Activated CD8-positive, alpha-beta memory T cell treated with anti-CD3 and anti-CD28 coated beads, Interleukin-2, amount 10 ng/mL, durations not matched to agents 7 days and 5 days (primary cell): ENCODE measurements at regions not wholly inside any gene's neighbourhood (a gene's known extent, or its start where the extent isn't known, plus 50 kb on each side); places are given as distances from the start of the nearest gene placed in this dataset.
"Not testable (repeated sequence)": the region's sequence is repeated elsewhere in the genome, so short reads cannot be mapped to it uniquely, and the experiment has no call there.

Source experiments
- ATAC-seq: fragments of 150-1000 bp; cut with Tn5 transposase; one replicate; pipeline ENCODE4 v1.10.0; 2021; ENCODE audit warnings: moderate library complexity
- CTCF ChIA-PET: fragments of 350-600 bp; sonication (Branson Sonifier 250); formaldehyde crosslinking; loops from one replicate; lab custom pipeline; 2021; ENCODE audit warnings: antibody characterized with exemption; lab: Charles Lee
- DNase-seq: peaks from one replicate; pipeline ENCODE4 v3.0.0-alpha.2; 2020
- H3K27ac Mint-ChIP-seq: one replicate; pipeline ENCODE4 v1.8.0; 2021; ENCODE audit warnings: mild to moderate bottlenecking, mixed read lengths
- H3K27me3 Mint-ChIP-seq: one replicate; pipeline ENCODE4 v1.8.0; 2021; ENCODE audit warnings: mixed read lengths
- H3K36me3 Mint-ChIP-seq: one replicate; pipeline ENCODE4 v1.8.0; 2021; ENCODE audit warnings: mild to moderate bottlenecking, mixed read lengths
- H3K4me1 Mint-ChIP-seq: one replicate; pipeline ENCODE4 v1.8.0; 2021; ENCODE audit warnings: mixed read lengths
- H3K4me3 Mint-ChIP-seq: one replicate; pipeline ENCODE4 v1.8.0; 2021; ENCODE audit warnings: mild to moderate bottlenecking, moderate library complexity, mixed read lengths
- H3K9me3 Mint-ChIP-seq: one replicate; pipeline ENCODE4 v1.8.0; 2022; ENCODE audit warnings: low read depth, mixed read lengths

- no peak overlapping the region for H3K4me3 Mint-ChIP-seq
- CTCF ChIA-PET: interaction anchor here (1.2 kb wide), 1 partner anchor 658 kb away, joined by 7 read pairs; no protein-coding TSS in a partner anchor
- ATAC-seq: no peak
- H3K27me3 Mint-ChIP-seq: peaks cover 3% of the 10 kb centered on the region
- no peaks in the 10 kb centered on the region for H3K9me3 Mint-ChIP-seq
- no peak for DNase-seq
- no peak overlapping the region for H3K27ac Mint-ChIP-seq
- H3K36me3 Mint-ChIP-seq: no peaks in the 10 kb centered on the region
- H3K4me1 Mint-ChIP-seq: no peaks in the 10 kb centered on the region
These were observed 62.1 kb upstream of the LANCL3 start for GRCh38 chrX:37509349-37509748.

GRCh38 chrX:37516512-37516911 is 54.9 kb upstream of the LANCL3 start:
- ATAC-seq, H3K36me3 Mint-ChIP-seq, H3K9me3 Mint-ChIP-seq, H3K27me3 Mint-ChIP-seq, CTCF ChIA-PET, DNase-seq, H3K4me1 Mint-ChIP-seq, H3K27ac Mint-ChIP-seq, H3K4me3 Mint-ChIP-seq: not testable (repeated sequence)

- H3K4me1 Mint-ChIP-seq, H3K4me3 Mint-ChIP-seq, H3K27me3 Mint-ChIP-seq, H3K9me3 Mint-ChIP-seq, ATAC-seq, H3K27ac Mint-ChIP-seq, CTCF ChIA-PET, H3K36me3 Mint-ChIP-seq, DNase-seq: not testable (repeated sequence)
These were observed 52.2 kb upstream of the LANCL3 start for GRCh38 chrX:37519261-37519660.

GRCh38 chrX:37520860-37521450 is 50.5 kb upstream of the LANCL3 start:
- H3K27me3 Mint-ChIP-seq, DNase-seq, H3K4me1 Mint-ChIP-seq, H3K27ac Mint-ChIP-seq, H3K9me3 Mint-ChIP-seq, ATAC-seq, CTCF ChIA-PET, H3K4me3 Mint-ChIP-seq, H3K36me3 Mint-ChIP-seq: not testable (repeated sequence)
